Neural progenitor cell (in vitro differentiated cells): ENCODE measurements at regions not wholly inside any gene's neighbourhood (a gene's known extent, or its start where the extent isn't known, plus 50 kb on each side); places are given as distances from the start of the nearest gene placed in this dataset.

Experiments used
- CTCF ChIP-seq: fragments of 200-600 bp; sonication (generic); IDR thresholded peaks from 2 replicates; pipeline ENCODE4 v1.5.1; 2017; ENCODE audit warnings: antibody characterized with exemption, mild to moderate bottlenecking
- EZH2 ChIP-seq: fragments of 200-600 bp; sonication (generic); IDR thresholded peaks from 2 replicates; pipeline ENCODE4 v1.6.1; 2017; ENCODE audit warnings: antibody characterized with exemption, mild to moderate bottlenecking, moderate library complexity

GRCh38 chr11:14585438-14585837, 58.2 kb upstream of the PDE3B start:
- TF ChIP-seq CTCF (no peak), EZH2 (no peak)
